Activated CD4-positive, alpha-beta T cell treated with anti-CD3 and anti-CD28 coated beads for 1 hour (primary cell): ENCODE measurements at regions not wholly inside any gene's neighbourhood (a gene's known extent, or its start where the extent isn't known, plus 50 kb on each side); places are given as distances from the start of the nearest gene placed in this dataset.

ENCODE experiments used
- DNase-seq: peaks from one replicate; pipeline ENCODE4 v3.0.0-alpha.2; 2020

GRCh38 chr14:87497301-87497700 is 495.7 kb downstream of the GALC start:
- no peak for DNase-seq

DNA sequence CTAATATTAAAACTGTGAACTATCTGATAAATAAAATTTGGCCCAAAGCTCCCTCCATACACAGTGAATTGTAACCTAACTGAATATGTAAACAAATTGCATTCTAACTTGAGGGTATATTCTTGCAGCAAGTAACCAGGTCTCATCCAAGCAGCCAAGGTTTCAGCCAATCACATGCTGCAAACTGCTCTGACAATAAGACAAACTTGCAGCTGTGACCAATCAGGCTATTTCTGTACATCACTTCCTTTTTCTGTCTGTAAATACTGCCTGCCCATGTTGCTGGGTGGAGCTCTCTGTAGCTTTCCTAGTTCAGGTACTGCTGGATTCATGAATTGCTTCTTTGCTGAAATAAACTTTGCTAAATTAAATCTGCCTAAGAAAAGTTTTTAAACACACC is 499.0 kb downstream of the GALC start:
- DNase-seq: no peak

GRCh38 chr14:87492561-87492960 is 500.4 kb downstream of the GALC start:
- no peak for DNase-seq

DNA sequence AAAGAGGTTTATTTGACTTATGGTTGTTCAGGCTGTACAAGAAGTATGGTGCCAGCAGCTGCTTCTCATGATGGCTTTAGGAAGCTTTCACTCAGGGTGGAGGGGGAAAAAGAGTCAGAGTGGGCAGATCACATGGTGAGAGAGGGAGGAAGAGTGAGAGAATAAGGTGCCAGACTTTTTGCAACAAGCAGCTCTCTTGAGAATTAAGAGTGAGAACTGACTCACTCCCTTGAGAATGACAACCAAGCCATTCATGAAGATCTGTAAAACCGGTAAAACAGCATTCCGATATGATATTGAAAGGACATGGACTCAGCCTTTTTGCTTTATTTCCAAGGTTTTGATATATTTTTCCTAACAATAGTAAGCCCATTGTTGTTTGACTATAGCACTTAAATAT is 501.2 kb downstream of the GALC start:
- no peak for DNase-seq

DNA sequence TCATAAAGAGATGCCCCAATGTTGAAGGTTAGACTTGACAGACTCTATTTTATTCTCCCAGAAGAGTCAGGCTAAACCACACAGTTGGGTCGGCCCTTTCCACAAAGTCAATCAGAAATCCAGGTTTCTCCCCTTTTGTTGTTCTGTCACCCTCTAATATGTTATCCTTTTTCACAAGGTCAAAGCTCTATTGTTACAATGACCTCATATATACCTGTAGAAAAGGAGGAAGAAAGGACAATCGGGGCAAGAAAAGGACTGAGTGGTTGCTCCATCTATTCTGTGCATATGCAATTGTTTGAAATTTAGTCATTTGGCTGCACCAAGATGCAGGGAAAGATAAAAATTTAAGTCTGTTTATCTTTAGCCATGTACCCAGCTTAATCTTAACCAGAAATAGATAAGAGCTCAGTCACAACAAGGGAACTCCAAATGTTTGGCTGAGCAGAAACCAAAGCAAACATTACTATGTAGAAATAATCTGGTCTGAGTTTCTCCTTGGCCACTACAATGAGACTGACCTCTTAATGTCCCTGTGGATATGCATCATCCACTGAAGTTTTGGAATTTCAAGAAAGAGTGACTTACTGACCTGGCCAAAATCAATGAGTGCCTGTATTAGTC is 503.7 kb downstream of the GALC start:
- DNase-seq: no peak

DNA sequence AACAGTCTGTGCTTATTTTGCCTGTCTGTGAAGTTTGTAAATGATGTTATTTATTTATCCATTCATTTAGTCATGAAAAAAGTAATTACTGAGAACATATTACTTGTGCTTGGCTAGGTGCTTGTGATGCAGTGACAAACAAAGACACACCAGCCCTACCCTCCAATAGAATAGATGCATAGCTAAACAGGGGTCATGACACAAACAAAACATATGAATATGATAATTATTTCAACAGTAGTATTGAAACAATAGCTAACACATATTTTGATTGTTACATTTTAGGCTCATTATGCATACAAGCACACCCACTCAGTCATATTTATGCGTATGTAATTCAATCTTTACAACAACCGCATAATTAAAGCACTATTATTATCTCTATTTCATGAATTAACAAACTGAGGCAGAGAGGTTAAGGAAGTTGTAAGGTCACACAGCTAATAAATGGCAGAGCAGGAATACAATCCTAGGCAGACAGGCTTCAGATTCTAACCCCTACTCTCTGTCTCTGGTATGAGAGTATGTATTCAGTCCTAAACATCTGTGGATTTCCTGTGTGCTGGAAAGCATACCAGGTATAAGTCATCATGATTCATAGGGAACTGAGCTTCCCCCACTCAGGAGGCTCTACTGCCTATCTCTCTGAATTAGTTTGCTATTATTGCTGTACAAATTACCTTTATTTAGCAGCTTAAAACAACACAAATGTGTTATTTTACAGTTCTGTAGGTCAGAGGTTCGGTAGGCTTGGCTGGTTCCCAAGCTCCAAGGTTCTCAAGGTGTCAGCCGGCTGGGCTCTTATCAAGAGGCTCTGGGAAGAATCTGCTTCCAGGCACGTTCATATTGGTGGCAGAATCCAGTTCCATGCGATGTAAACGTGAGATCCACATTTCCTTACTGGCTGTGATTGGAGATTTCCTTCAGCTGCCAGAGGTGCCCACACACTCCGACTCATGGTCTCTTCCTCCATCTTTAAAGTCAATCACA is 509.4 kb downstream of the GALC start:
- no peak for DNase-seq

- DNase-seq: no peak
Measured at GRCh38 chr14:87468531-87468930, 524.5 kb downstream of the GALC start.

- DNase-seq: no peak
Measured at GRCh38 chr14:87467578-87467977, 525.4 kb downstream of the GALC start.

GRCh38 chr14:87465770-87466169 is 527.2 kb downstream of the GALC start:
- DNase-seq: no peak

DNA sequence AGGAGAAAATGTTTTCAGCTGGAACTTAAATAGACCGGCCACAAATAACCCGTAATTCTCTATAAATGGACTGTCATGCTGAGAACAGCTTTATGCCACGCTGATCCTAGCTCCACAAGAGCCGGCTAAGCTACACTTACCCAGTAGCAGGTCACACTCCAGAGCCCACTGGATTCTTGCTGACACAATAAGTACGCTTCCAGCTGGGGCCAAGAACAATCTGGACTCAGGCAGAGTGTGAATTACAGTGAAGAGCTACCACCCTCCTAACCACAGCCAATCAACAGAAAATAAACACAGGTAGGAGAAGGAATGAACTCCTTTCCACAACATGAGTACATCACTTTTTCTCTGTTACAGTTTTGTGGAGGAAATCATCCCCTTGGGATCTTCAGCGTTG is 531.3 kb downstream of the GALC start:
- DNase-seq: no peak

DNA sequence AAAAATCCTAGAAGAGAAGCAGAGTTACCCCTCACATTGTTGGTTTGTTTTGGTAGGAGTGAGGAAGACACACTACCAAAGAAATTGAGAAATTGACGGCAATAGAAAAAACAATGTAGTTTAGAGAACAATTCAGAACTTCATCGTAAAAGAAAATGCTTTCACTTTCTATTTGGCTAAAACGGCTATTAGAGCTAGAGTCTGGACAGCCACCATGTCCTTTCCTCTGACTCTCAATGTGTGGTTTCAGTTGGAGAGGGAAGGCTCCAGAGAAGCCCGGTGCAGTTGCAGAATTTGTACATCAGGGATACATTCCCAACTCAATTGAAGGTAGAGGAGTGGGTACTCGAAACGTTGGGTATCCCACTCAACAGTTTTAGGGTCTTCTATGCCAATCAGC is 535.3 kb downstream of the GALC start:
- no peak for DNase-seq

DNA sequence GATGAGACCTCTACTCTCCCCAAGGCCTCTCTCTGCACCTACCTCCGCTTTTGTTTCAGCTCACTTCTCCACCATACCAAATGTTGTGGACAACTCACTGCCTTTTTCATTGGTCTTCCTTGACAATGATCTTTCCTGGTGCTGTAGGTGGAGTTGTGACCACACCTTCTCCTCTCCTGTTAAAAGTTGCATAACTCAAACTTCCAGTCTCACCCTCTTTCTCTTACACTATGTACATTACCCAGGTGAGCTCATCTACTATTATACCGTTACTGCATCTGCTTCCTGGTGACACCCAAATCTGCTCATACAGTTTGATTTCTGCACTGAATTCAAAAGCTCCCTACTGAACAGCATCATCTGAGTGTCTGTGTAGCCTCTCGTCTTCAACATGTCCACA is 542.8 kb downstream of the GALC start:
- DNase-seq: no peak

GRCh38 chr14:87449016-87449415 is 544.0 kb downstream of the GALC start:
- no peak for DNase-seq

DNA sequence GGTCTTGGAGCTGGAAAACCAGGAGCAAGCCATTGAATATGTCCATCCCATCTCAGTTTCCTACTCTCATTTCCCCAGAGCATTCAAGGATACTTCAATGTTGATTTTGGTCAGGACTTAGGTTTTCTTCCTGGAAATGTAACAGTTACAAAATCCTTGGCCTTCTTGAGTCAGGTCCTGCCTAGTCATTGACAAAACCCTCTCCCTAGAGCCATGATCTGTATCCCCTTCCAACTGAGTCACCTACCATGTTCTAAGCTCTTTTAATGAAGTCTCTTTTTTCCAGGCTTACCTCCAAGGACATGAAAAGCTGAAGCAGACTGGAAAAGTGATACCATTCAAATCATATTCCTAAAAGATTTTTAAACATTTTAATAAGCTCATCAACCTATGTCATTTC is 549.2 kb downstream of the GALC start:
- DNase-seq: no peak

DNA sequence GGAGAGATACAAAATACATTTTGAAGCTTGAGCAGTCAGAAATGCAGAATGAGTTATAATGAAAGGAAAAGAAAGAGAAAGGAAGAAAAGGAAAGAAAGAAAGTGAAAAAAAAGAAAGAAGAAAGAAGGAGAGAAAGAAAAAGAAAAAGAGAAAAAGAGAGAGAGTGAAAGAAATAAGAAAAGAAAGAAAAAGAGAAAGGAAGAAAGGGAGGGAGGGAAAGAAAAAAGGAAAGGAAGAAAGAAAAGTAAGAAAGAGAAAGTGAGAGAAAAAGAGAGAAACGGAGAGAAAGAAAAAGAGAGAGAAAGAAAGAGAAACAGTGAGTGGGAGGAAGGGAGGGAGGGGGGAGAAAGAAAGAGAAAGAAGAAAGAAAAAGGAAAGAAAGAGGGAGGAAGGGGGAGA is 549.9 kb downstream of the GALC start:
- no peak for DNase-seq

- DNase-seq: no peak
Measured at GRCh38 chr14:87437158-87437557, 555.8 kb downstream of the GALC start.

GRCh38 chr14:87434680-87435079 is 558.3 kb downstream of the GALC start:
- DNase-seq: no peak

GRCh38 chr14:87434011-87434410 is 559.0 kb downstream of the GALC start:
- no peak for DNase-seq

GRCh38 chr14:87432698-87433097 is 560.3 kb downstream of the GALC start:
- DNase-seq: no peak

GRCh38 chr14:87430810-87431209 is 562.2 kb downstream of the GALC start:
- DNase-seq: no peak

GRCh38 chr14:87430214-87430613 is 562.8 kb downstream of the GALC start:
- no peak for DNase-seq

GRCh38 chr14:87419925-87420324 is 573.1 kb downstream of the GALC start:
- DNase-seq: no peak

- DNase-seq: no peak
Measured at GRCh38 chr14:87411370-87411769, 581.6 kb downstream of the GALC start.

DNA sequence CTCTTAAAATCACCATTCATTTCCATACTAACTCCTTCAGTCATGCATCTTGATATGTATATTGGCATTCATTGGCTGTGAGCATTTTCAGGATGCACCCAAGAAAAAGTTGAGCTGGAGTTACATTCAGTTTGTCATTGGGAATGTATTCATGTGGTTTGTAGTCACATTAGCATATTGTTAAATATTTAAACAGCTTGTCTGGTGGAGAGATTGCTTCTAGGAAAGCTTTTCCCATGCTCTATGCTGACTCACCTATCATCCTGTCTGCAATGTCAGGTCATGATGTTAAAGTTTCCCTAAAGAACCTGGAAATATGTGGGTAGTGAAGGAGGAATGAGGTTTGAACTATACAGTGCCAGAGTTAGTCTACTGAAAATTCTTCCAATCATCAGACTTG is 583.6 kb downstream of the GALC start:
- no peak for DNase-seq
